ENCODE measurements at regions not wholly inside any gene's neighbourhood (a gene's known extent, or its start where the extent isn't known, plus 50 kb on each side); places are given as distances from the start of the nearest gene placed in this dataset.

DNA sequence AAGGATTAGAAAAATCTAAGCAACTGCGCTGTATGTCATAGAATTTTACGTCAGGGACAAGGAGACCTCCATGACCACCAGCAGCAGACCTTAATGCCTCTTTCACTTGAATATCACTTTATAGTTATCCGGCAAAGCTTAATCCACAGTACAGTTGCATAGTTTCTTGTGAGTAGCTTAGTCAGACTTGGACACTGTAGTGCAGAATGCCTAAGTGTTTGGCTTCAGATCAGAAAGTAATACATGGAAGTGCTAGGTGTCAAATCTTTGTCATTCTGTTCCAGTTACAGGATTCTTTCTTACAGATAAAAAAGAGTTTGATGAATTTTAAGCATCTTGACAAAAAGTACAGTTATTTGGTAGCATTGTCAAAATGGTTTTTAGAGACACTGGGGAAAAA, 239.9 kb upstream of the PAPPA start:
- no peak overlapping the region for H3K27ac ChIP-seq
- TF ChIP-seq, protein P1, sequence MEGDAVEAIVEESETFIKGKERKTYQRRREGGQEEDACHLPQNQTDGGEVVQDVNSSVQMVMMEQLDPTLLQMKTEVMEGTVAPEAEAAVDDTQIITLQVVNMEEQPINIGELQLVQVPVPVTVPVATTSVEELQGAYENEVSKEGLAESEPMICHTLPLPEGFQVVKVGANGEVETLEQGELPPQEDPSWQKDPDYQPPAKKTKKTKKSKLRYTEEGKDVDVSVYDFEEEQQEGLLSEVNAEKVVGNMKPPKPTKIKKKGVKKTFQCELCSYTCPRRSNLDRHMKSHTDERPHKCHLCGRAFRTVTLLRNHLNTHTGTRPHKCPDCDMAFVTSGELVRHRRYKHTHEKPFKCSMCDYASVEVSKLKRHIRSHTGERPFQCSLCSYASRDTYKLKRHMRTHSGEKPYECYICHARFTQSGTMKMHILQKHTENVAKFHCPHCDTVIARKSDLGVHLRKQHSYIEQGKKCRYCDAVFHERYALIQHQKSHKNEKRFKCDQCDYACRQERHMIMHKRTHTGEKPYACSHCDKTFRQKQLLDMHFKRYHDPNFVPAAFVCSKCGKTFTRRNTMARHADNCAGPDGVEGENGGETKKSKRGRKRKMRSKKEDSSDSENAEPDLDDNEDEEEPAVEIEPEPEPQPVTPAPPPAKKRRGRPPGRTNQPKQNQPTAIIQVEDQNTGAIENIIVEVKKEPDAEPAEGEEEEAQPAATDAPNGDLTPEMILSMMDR (IDR thresholded peaks at IDR 0.05) = no peak
- no peak for TF ChIP-seq ZFX (IDR thresholded peaks at IDR 0.05; ENCODE audit: borderline replicate concordance)

DNA sequence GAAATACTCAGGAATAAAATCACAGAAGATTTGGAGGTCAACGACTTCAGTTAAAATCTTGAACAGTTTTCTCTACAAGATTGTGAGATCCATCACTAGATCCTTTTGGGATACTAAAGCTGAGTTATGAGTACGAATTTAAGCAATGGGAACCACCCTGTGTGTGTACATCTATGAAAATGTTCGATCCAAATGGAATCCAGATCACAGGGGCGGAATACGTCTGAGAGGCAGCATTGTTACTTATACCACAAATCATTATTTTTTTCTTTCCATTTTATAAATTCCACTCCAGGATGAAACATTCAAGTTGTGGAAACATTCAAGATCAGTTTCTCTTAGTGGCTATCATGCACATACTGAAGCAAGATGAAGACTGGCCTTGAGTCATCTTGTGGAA, 239.3 kb upstream of the PAPPA start:
- TF ChIP-seq, protein P1 (IDR thresholded peaks at IDR 0.05) = no peak
- no peak for TF ChIP-seq ZFX (IDR thresholded peaks at IDR 0.05; ENCODE audit: borderline replicate concordance)
- no peak overlapping the region for H3K27ac ChIP-seq

DNA sequence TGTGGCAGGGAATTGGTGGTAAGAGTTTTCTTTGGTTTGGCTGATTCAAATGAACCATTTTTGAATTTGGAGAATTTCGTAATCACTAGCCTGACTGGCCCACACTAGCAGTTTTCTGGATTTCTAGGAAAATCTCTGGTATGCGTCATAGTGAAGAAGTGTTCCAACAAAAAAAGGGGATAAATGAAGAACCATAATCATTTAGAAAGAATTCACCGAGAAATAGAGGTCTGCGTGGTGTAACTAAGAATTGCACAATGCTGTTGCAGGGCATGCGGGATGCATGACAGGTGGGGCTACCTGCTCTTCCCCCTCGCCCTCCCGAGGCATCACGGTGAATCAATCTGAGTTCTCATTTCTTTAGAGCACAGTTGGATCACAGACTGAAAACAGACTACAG, 232.3 kb upstream of the PAPPA start:
- TF ChIP-seq, protein P1 (IDR thresholded peaks at IDR 0.05) = no peak
- TF ChIP-seq ZFX (IDR thresholded peaks at IDR 0.05; ENCODE audit: borderline replicate concordance) = no peak
- H3K27ac ChIP-seq = no peak overlapping the region

DNA sequence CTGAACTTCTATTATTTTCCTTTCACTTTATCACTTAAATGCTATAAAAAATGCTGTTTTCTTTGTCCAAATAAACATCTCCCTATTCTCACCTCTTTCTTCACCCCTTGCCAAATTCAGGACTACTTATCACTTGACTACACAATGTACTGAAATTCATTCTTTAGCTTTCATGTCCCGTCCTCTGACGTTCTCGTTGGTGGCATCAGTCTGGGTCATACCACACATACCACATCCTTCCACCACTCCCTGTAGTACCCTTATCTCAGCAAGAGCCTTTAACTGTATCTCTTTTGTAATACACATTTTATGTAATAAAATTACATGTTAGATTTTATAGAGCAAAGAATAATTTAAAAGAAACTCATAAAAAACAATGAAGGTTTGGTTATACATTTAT, 231.1 kb upstream of the PAPPA start:
- no peak overlapping the region for H3K27ac ChIP-seq
- no peak for TF ChIP-seq ZFX (IDR thresholded peaks at IDR 0.05; ENCODE audit: borderline replicate concordance)
- TF ChIP-seq, protein P1 (IDR thresholded peaks at IDR 0.05) = no peak

DNA sequence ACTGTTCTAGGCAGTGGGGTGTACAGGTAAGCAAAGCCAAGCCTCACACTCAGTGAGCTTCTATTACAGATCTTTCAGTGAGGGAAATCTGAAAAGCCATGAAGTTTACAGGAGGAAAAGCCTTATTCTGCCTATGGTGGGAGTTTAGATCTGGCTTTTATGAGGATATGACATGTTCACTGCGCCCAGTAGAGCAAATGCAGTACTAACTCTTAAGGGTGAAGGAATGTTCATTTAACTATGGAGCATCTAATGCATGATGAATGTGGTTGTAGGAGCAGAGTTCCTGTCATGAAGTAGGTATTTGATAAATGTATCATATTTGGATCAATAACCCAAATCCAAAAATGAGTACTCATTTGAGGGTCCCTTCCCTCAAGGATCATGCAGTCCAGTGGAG, 230.2 kb upstream of the PAPPA start:
- H3K27ac ChIP-seq = no peak overlapping the region
- TF ChIP-seq ZFX (IDR thresholded peaks at IDR 0.05; ENCODE audit: borderline replicate concordance) = no peak
- TF ChIP-seq, protein P1 (IDR thresholded peaks at IDR 0.05) = no peak

DNA sequence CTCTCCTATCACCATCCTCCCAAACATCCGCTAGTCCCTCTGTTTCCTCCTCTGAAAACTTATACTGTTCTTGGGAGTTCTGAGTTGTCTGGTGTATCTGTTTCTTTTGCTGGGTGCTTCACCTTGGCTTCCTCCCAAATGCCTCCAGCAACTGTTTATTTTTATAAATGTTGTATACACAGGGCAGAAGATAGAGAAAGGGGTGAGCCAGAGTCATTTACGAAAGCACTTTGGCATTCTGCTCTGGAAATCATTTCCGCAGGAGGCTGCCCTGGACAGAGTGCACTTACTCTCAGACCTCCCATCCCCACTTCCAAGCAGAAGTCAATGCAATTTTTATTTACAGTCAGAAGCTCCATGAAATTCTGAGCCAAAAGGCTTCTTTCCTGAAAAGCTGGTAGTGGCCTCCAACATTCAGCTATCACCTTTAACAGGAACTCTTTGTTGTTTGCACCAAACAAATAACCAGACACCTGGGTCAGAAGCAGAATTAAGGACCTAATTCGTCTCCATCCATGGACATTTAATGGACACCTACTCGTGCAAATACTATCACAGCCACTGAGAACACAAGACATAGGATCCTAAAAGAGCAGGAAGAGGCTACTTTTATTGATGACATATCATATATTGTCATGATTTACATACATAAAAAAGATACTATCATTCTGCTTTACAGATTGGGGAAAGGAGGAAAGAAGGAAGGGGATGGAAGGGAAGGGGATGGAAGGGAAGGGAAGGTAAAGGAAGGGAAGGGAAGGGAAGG, 229.5 kb upstream of the PAPPA start:
- H3K27ac ChIP-seq = no peak overlapping the region
- no peak for TF ChIP-seq ZFX (IDR thresholded peaks at IDR 0.05; ENCODE audit: borderline replicate concordance)
- TF ChIP-seq, protein P1 (IDR thresholded peaks at IDR 0.05) = no peak

DNA sequence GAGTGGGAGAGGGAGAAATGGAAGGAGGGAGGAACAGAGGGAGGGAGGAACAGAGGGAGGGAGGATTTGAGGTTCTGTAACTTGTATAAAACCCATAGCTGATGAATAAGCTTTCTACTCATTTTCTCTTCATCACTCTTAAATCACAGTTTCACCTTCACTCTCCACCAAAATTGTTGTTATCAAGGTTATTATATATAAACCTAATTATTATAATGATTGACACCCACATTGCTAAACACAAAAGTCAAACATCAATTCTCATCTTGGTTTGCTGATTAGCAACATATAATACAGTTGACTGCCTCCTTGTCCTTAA, 229.0 kb upstream of the PAPPA start:
- TF ChIP-seq ZFX (IDR thresholded peaks at IDR 0.05; ENCODE audit: borderline replicate concordance) = no peak
- TF ChIP-seq, protein P1 (IDR thresholded peaks at IDR 0.05) = no peak
- H3K27ac ChIP-seq = no peak overlapping the region

Data from 22Rv1 (cell line).